ENCODE measurements at regions not wholly inside any gene's neighbourhood (a gene's known extent, or its start where the extent isn't known, plus 50 kb on each side); places are given as distances from the start of the nearest gene placed in this dataset.

- no peaks in the 10 kb centered on the region for H3K27me3 ChIP-seq (ENCODE audit: control insufficient read depth, insufficient read depth, low read length)
- H3K4me3 ChIP-seq (ENCODE audit: insufficient read depth, low read depth, low read length), result no peak overlapping the region
- no peak for DNase-seq
- no peaks in the 10 kb centered on the region for H3K36me3 ChIP-seq (replicated peaks; ENCODE audit: control insufficient read depth, insufficient read depth, low read length)
Observed at GRCh38 chr9:108803428-108804065, 52.2 kb downstream of the ACTL7B start.

- H3K36me3 ChIP-seq (replicated peaks; ENCODE audit: control insufficient read depth, insufficient read depth, low read length), result no peaks in the 10 kb centered on the region
- no peak for DNase-seq
- no peak overlapping the region for H3K4me3 ChIP-seq (ENCODE audit: insufficient read depth, low read depth, low read length)
- H3K27me3 ChIP-seq (ENCODE audit: control insufficient read depth, insufficient read depth, low read length), result no peaks in the 10 kb centered on the region
Observed at GRCh38 chr9:108802967-108803366, 52.8 kb downstream of the ACTL7B start.

GRCh38 chr9:108801949-108802348 lies 53.8 kb downstream of the ACTL7B start:
- Histone ChIP-seq H3K36me3 (replicated peaks; ENCODE audit: control insufficient read depth, insufficient read depth, low read length) (no peaks in the 10 kb centered on the region), H3K4me3 (ENCODE audit: insufficient read depth, low read depth, low read length) (no peak overlapping the region), H3K27me3 (ENCODE audit: control insufficient read depth, insufficient read depth, low read length) (no peaks in the 10 kb centered on the region)
- DNase-seq, result no peak

- Histone ChIP-seq H3K27me3 (ENCODE audit: control insufficient read depth, insufficient read depth, low read length) (no peaks in the 10 kb centered on the region), H3K36me3 (replicated peaks; ENCODE audit: control insufficient read depth, insufficient read depth, low read length) (no peaks in the 10 kb centered on the region), H3K4me3 (ENCODE audit: insufficient read depth, low read depth, low read length) (no peak overlapping the region)
- no peak for DNase-seq
Observed at GRCh38 chr9:108800632-108801099, 55.1 kb downstream of the ACTL7B start.

GRCh38 chr9:108793573-108793972 lies 62.2 kb downstream of the ACTL7B start:
- DNase-seq, result no peak
- Histone ChIP-seq H3K4me3 (ENCODE audit: insufficient read depth, low read depth, low read length) (no peak overlapping the region), H3K36me3 (replicated peaks; ENCODE audit: control insufficient read depth, insufficient read depth, low read length) (no peaks in the 10 kb centered on the region), H3K27me3 (ENCODE audit: control insufficient read depth, insufficient read depth, low read length) (no peaks in the 10 kb centered on the region)

- no peak for DNase-seq
- H3K36me3 ChIP-seq (replicated peaks; ENCODE audit: control insufficient read depth, insufficient read depth, low read length), result no peaks in the 10 kb centered on the region
- no peaks in the 10 kb centered on the region for H3K27me3 ChIP-seq (ENCODE audit: control insufficient read depth, insufficient read depth, low read length)
- no peak overlapping the region for H3K4me3 ChIP-seq (ENCODE audit: insufficient read depth, low read depth, low read length)
Observed at GRCh38 chr9:108789742-108790141, 66.0 kb downstream of the ACTL7B start.

- Histone ChIP-seq H3K27me3 (ENCODE audit: control insufficient read depth, insufficient read depth, low read length) (no peaks in the 10 kb centered on the region), H3K4me3 (ENCODE audit: insufficient read depth, low read depth, low read length) (no peak overlapping the region), H3K36me3 (replicated peaks; ENCODE audit: control insufficient read depth, insufficient read depth, low read length) (no peaks in the 10 kb centered on the region)
- DNase-seq, result no peak
Observed at GRCh38 chr9:108787690-108788048, 68.1 kb downstream of the ACTL7B start.

GRCh38 chr9:108786901-108787689 lies 68.7 kb downstream of the ACTL7B start:
- no peak for DNase-seq
- H3K36me3 ChIP-seq (replicated peaks; ENCODE audit: control insufficient read depth, insufficient read depth, low read length), result no peaks in the 10 kb centered on the region
- H3K4me3 ChIP-seq (ENCODE audit: insufficient read depth, low read depth, low read length), result no peak overlapping the region
- H3K27me3 ChIP-seq (ENCODE audit: control insufficient read depth, insufficient read depth, low read length), result no peaks in the 10 kb centered on the region

- no peak for DNase-seq
- no peak overlapping the region for H3K4me3 ChIP-seq (ENCODE audit: insufficient read depth, low read depth, low read length)
- no peaks in the 10 kb centered on the region for H3K36me3 ChIP-seq (replicated peaks; ENCODE audit: control insufficient read depth, insufficient read depth, low read length)
- no peaks in the 10 kb centered on the region for H3K27me3 ChIP-seq (ENCODE audit: control insufficient read depth, insufficient read depth, low read length)
Observed at GRCh38 chr9:108786322-108786721, 69.5 kb downstream of the ACTL7B start.

GRCh38 chr9:108784998-108785397 lies 70.8 kb downstream of the ACTL7B start:
- no peaks in the 10 kb centered on the region for H3K27me3 ChIP-seq (ENCODE audit: control insufficient read depth, insufficient read depth, low read length)
- no peaks in the 10 kb centered on the region for H3K36me3 ChIP-seq (replicated peaks; ENCODE audit: control insufficient read depth, insufficient read depth, low read length)
- no peak overlapping the region for H3K4me3 ChIP-seq (ENCODE audit: insufficient read depth, low read depth, low read length)
- DNase-seq, result no peak

- DNase-seq, result no peak
- no peak overlapping the region for H3K4me3 ChIP-seq (ENCODE audit: insufficient read depth, low read depth, low read length)
- H3K27me3 ChIP-seq (ENCODE audit: control insufficient read depth, insufficient read depth, low read length), result no peaks in the 10 kb centered on the region
- no peaks in the 10 kb centered on the region for H3K36me3 ChIP-seq (replicated peaks; ENCODE audit: control insufficient read depth, insufficient read depth, low read length)
Observed at GRCh38 chr9:108783731-108784495, 71.9 kb downstream of the ACTL7B start.

GRCh38 chr9:108783326-108783725 lies 72.5 kb downstream of the ACTL7B start:
- no peak for DNase-seq
- Histone ChIP-seq H3K4me3 (ENCODE audit: insufficient read depth, low read depth, low read length) (no peak overlapping the region), H3K27me3 (ENCODE audit: control insufficient read depth, insufficient read depth, low read length) (no peaks in the 10 kb centered on the region), H3K36me3 (replicated peaks; ENCODE audit: control insufficient read depth, insufficient read depth, low read length) (no peaks in the 10 kb centered on the region)

- no peaks in the 10 kb centered on the region for H3K36me3 ChIP-seq (replicated peaks; ENCODE audit: control insufficient read depth, insufficient read depth, low read length)
- peak; percentile 36 for DNase-seq
- no peaks in the 10 kb centered on the region for H3K27me3 ChIP-seq (ENCODE audit: control insufficient read depth, insufficient read depth, low read length)
- no peak overlapping the region for H3K4me3 ChIP-seq (ENCODE audit: insufficient read depth, low read depth, low read length)
Observed at GRCh38 chr9:108780942-108781734, 74.6 kb downstream of the ACTL7B start.

- Histone ChIP-seq H3K36me3 (replicated peaks; ENCODE audit: control insufficient read depth, insufficient read depth, low read length) (no peaks in the 10 kb centered on the region), H3K27me3 (ENCODE audit: control insufficient read depth, insufficient read depth, low read length) (no peaks in the 10 kb centered on the region), H3K4me3 (ENCODE audit: insufficient read depth, low read depth, low read length) (no peak overlapping the region)
- DNase-seq, result no peak
Observed at GRCh38 chr9:108779551-108780325, 76.0 kb downstream of the ACTL7B start.
